ENCODE measurements at regions not wholly inside any gene's neighbourhood (a gene's known extent, or its start where the extent isn't known, plus 50 kb on each side); places are given as distances from the start of the nearest gene placed in this dataset.

GRCh38 chr4:96936886-96937285 lies 1097.0 kb downstream of the PDHA2 start:
- H3K36me3 ChIP-seq (ENCODE audit: insufficient read depth, low read length): no peaks in the 10 kb centered on the region
- no TSS peak for BruUV-seq (replicated peaks)
- no peak overlapping the region for H3K4me2 ChIP-seq (ENCODE audit: low read length)
- intact Hi-C loops (cut with micrococcal nuclease; ENCODE audit: unreplicated experiment): no loop called here
- H3K9me3 ChIP-seq (ENCODE audit: low read length): no peaks in the 10 kb centered on the region
- H4K20me1 ChIP-seq (ENCODE audit: insufficient read depth, low read length): no peaks in the 10 kb centered on the region
- no peaks in the 10 kb centered on the region for H3K9me2 ChIP-seq (ENCODE audit: insufficient read depth, low read length)
- CTCF ChIA-PET (ENCODE audit: unreplicated experiment): no interaction called here
- no peaks in the 10 kb centered on the region for H3K79me2 ChIP-seq (ENCODE audit: insufficient read depth, low read depth, low read length)
- H3K4me1 ChIP-seq (ENCODE audit: insufficient read depth, low read length, poor library complexity, severe bottlenecking): no peaks in the 10 kb centered on the region
- no peak overlapping the region for H2AFZ ChIP-seq (ENCODE audit: low read length)
- H3K4me3 ChIP-seq (ENCODE audit: low read depth, low read length, poor library complexity, severe bottlenecking): no peak overlapping the region
- POLR2A ChIA-PET: interaction anchor here (0.8 kb wide), 1 partner anchor 1389 kb away, joined by 3 read pairs; no protein-coding TSS in a partner anchor
- no peak for DNase-seq (ENCODE audit: low spot score)
- no peak overlapping the region for H3K27ac ChIP-seq (ENCODE audit: low read depth, low read length, poor library complexity, severe bottlenecking)
- no peak for TF ChIP-seq EZH2phosphoT487 (IDR thresholded peaks at IDR 0.05; ENCODE audit: borderline replicate concordance, low read depth, low read length)
- TF ChIP-seq, protein P1, sequence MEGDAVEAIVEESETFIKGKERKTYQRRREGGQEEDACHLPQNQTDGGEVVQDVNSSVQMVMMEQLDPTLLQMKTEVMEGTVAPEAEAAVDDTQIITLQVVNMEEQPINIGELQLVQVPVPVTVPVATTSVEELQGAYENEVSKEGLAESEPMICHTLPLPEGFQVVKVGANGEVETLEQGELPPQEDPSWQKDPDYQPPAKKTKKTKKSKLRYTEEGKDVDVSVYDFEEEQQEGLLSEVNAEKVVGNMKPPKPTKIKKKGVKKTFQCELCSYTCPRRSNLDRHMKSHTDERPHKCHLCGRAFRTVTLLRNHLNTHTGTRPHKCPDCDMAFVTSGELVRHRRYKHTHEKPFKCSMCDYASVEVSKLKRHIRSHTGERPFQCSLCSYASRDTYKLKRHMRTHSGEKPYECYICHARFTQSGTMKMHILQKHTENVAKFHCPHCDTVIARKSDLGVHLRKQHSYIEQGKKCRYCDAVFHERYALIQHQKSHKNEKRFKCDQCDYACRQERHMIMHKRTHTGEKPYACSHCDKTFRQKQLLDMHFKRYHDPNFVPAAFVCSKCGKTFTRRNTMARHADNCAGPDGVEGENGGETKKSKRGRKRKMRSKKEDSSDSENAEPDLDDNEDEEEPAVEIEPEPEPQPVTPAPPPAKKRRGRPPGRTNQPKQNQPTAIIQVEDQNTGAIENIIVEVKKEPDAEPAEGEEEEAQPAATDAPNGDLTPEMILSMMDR (conservative IDR thresholded peaks at IDR 0.05; ENCODE audit: low read length): no peak

DNA sequence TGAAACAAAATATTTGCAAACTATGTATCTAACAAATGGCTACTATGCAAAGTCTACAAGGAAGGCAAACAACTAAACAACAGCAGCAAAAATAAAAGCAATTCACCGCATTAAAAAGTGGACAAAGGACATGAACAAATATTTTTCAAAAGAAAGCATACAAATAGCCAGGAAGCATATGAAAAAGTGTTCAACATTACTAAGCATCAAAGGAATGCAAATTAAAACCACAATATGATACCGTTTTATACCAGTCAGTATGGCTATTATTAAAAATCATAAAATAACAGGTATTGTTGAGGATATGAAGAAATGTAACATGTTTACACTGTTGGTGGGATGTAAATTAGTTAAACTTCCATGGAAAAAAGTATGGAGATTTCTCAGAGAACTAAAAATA lies 1106.7 kb downstream of the PDHA2 start:
- H3K4me2 ChIP-seq (ENCODE audit: low read length): no peak overlapping the region
- no TSS peak for BruUV-seq (replicated peaks)
- no peaks in the 10 kb centered on the region for H4K20me1 ChIP-seq (ENCODE audit: insufficient read depth, low read length)
- POLR2A ChIA-PET: no interaction called here
- CTCF ChIA-PET (ENCODE audit: unreplicated experiment): no interaction called here
- H3K4me1 ChIP-seq (ENCODE audit: insufficient read depth, low read length, poor library complexity, severe bottlenecking): no peaks in the 10 kb centered on the region
- no peak for TF ChIP-seq EZH2phosphoT487 (IDR thresholded peaks at IDR 0.05; ENCODE audit: borderline replicate concordance, low read depth, low read length)
- TF ChIP-seq, protein P1 (conservative IDR thresholded peaks at IDR 0.05; ENCODE audit: low read length): no peak
- intact Hi-C loops (cut with micrococcal nuclease; ENCODE audit: unreplicated experiment): no loop called here
- no peak overlapping the region for H3K27ac ChIP-seq (ENCODE audit: low read depth, low read length, poor library complexity, severe bottlenecking)
- H3K4me3 ChIP-seq (ENCODE audit: low read depth, low read length, poor library complexity, severe bottlenecking): no peak overlapping the region
- H3K79me2 ChIP-seq (ENCODE audit: insufficient read depth, low read depth, low read length): no peaks in the 10 kb centered on the region
- no peaks in the 10 kb centered on the region for H3K9me2 ChIP-seq (ENCODE audit: insufficient read depth, low read length)
- DNase-seq (ENCODE audit: low spot score): no peak
- H3K36me3 ChIP-seq (ENCODE audit: insufficient read depth, low read length): no peaks in the 10 kb centered on the region
- H2AFZ ChIP-seq (ENCODE audit: low read length): no peak overlapping the region
- no peaks in the 10 kb centered on the region for H3K9me3 ChIP-seq (ENCODE audit: low read length)

- no peak for TF ChIP-seq EZH2phosphoT487 (IDR thresholded peaks at IDR 0.05; ENCODE audit: borderline replicate concordance, low read depth, low read length)
- TF ChIP-seq, protein P1 (conservative IDR thresholded peaks at IDR 0.05; ENCODE audit: low read length): no peak
- no TSS peak for BruUV-seq (replicated peaks)
- no peaks in the 10 kb centered on the region for H4K20me1 ChIP-seq (ENCODE audit: insufficient read depth, low read length)
- H3K4me1 ChIP-seq (ENCODE audit: insufficient read depth, low read length, poor library complexity, severe bottlenecking): no peaks in the 10 kb centered on the region
- ChIA-PET POLR2A (no interaction called here), CTCF (ENCODE audit: unreplicated experiment) (no interaction called here)
- no peak for DNase-seq (ENCODE audit: low spot score)
- intact Hi-C loops (cut with micrococcal nuclease; ENCODE audit: unreplicated experiment): no loop called here
- no peaks in the 10 kb centered on the region for H3K79me2 ChIP-seq (ENCODE audit: insufficient read depth, low read depth, low read length)
- no peak overlapping the region for H3K4me3 ChIP-seq (ENCODE audit: low read depth, low read length, poor library complexity, severe bottlenecking)
- no peak overlapping the region for H3K27ac ChIP-seq (ENCODE audit: low read depth, low read length, poor library complexity, severe bottlenecking)
- H3K4me2 ChIP-seq (ENCODE audit: low read length): no peak overlapping the region
- no peaks in the 10 kb centered on the region for H3K9me3 ChIP-seq (ENCODE audit: low read length)
- no peaks in the 10 kb centered on the region for H3K9me2 ChIP-seq (ENCODE audit: insufficient read depth, low read length)
- H2AFZ ChIP-seq (ENCODE audit: low read length): no peak overlapping the region
- no peaks in the 10 kb centered on the region for H3K36me3 ChIP-seq (ENCODE audit: insufficient read depth, low read length)
These were observed 1112.7 kb downstream of the PDHA2 start for GRCh38 chr4:96952610-96953009.

Data from OCI-LY7 (cell line).